ENCODE measurements at regions not wholly inside any gene's neighbourhood (a gene's known extent, or its start where the extent isn't known, plus 50 kb on each side); places are given as distances from the start of the nearest gene placed in this dataset.

DNA sequence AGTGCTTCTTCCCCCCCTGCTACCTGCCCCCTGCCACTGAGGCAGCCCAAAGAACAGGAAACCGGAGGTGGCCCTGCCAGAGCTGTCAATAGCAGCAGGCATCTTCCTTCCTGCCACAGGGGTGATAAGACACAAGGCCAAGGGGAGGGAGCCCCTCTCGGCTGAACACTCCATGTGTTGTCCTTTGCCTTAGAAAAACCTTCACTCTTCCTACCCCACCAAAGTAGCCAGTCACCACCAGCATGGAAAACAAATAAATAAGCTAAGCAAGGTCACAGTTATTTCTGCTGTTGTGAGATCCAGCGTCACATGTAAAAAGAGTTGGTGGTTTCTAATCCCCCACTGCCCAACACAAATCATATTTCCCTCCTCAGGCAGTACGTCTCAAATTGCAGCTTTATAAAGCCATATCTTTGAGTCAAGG lies 104.8 kb upstream of the DPT start (continued):
- TF ChIP-seq, protein P1, sequence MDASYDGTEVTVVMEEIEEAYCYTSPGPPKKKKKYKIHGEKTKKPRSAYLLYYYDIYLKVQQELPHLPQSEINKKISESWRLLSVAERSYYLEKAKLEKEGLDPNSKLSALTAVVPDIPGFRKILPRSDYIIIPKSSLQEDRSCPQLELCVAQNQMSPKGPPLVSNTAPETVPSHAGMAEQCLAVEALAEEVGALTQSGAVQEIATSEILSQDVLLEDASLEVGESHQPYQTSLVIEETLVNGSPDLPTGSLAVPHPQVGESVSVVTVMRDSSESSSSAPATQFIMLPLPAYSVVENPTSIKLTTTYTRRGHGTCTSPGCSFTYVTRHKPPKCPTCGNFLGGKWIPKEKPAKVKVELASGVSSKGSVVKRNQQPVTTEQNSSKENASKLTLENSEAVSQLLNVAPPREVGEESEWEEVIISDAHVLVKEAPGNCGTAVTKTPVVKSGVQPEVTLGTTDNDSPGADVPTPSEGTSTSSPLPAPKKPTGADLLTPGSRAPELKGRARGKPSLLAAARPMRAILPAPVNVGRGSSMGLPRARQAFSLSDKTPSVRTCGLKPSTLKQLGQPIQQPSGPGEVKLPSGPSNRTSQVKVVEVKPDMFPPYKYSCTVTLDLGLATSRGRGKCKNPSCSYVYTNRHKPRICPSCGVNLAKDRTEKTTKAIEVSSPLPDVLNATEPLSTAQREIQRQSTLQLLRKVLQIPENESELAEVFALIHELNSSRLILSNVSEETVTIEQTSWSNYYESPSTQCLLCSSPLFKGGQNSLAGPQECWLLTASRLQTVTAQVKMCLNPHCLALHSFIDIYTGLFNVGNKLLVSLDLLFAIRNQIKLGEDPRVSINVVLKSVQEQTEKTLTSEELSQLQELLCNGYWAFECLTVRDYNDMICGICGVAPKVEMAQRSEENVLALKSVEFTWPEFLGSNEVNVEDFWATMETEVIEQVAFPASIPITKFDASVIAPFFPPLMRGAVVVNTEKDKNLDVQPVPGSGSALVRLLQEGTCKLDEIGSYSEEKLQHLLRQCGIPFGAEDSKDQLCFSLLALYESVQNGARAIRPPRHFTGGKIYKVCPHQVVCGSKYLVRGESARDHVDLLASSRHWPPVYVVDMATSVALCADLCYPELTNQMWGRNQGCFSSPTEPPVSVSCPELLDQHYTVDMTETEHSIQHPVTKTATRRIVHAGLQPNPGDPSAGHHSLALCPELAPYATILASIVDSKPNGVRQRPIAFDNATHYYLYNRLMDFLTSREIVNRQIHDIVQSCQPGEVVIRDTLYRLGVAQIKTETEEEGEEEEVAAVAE (CRISPR knock-in tag; IDR thresholded peaks at IDR 0.05; ENCODE audit: borderline replicate concordance) = no peak
- TF ChIP-seq, protein P2, sequence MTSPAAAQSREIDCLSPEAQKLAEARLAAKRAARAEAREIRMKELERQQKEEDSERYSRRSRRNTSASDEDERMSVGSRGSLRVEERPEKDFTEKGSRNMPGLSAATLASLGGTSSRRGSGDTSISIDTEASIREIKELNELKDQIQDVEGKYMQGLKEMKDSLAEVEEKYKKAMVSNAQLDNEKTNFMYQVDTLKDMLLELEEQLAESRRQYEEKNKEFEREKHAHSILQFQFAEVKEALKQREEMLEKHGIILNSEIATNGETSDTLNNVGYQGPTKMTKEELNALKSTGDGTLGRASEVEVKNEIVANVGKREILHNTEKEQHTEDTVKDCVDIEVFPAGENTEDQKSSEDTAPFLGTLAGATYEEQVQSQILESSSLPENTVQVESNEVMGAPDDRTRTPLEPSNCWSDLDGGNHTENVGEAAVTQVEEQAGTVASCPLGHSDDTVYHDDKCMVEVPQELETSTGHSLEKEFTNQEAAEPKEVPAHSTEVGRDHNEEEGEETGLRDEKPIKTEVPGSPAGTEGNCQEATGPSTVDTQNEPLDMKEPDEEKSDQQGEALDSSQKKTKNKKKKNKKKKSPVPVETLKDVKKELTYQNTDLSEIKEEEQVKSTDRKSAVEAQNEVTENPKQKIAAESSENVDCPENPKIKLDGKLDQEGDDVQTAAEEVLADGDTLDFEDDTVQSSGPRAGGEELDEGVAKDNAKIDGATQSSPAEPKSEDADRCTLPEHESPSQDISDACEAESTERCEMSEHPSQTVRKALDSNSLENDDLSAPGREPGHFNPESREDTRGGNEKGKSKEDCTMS (CRISPR knock-in tag; conservative IDR thresholded peaks at IDR 0.05) = no peak
- no peak for TF ChIP-seq ATF1 (CRISPR knock-in tag; IDR thresholded peaks at IDR 0.05)
- TF ChIP-seq RFXANK (CRISPR knock-in tag; IDR thresholded peaks at IDR 0.05) = no peak
- peak; percentile 77; the same call in 1 of the 2 replicates for TF ChIP-seq ZNF501 (CRISPR knock-in tag; IDR thresholded peaks at IDR 0.05)
- TF ChIP-seq ZNF160 (CRISPR knock-in tag; IDR thresholded peaks at IDR 0.05) = peak; percentile 50; the same call in 1 of the 2 replicates
- TF ChIP-seq, protein P3, sequence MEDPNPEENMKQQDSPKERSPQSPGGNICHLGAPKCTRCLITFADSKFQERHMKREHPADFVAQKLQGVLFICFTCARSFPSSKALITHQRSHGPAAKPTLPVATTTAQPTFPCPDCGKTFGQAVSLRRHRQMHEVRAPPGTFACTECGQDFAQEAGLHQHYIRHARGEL (CRISPR knock-in tag; IDR thresholded peaks at IDR 0.05) = no peak
- TF ChIP-seq HMGA1 (CRISPR knock-in tag; conservative IDR thresholded peaks at IDR 0.05) = no peak
- no peak for TF ChIP-seq ZNF430 (CRISPR knock-in tag; IDR thresholded peaks at IDR 0.05)
- no peak for TF ChIP-seq DNMT3B (CRISPR knock-in tag; conservative IDR thresholded peaks at IDR 0.05)
- no peak for TF ChIP-seq ZNF101 (CRISPR knock-in tag; IDR thresholded peaks at IDR 0.05; ENCODE audit: borderline replicate concordance, low read depth)
- peak; percentile 86 for TF ChIP-seq ARNTL (CRISPR knock-in tag; IDR thresholded peaks at IDR 0.05)
- peak; percentile 55; the same call in 1 of the 2 replicates for TF ChIP-seq KDM5B (CRISPR knock-in tag; IDR thresholded peaks at IDR 0.05; ENCODE audit: borderline replicate concordance)
- TF ChIP-seq ZNF343 (CRISPR knock-in tag; IDR thresholded peaks at IDR 0.05) = 0 out of 2 replicates have a peak, but pooled peaks have one; percentile 52
- TF ChIP-seq, protein P4, sequence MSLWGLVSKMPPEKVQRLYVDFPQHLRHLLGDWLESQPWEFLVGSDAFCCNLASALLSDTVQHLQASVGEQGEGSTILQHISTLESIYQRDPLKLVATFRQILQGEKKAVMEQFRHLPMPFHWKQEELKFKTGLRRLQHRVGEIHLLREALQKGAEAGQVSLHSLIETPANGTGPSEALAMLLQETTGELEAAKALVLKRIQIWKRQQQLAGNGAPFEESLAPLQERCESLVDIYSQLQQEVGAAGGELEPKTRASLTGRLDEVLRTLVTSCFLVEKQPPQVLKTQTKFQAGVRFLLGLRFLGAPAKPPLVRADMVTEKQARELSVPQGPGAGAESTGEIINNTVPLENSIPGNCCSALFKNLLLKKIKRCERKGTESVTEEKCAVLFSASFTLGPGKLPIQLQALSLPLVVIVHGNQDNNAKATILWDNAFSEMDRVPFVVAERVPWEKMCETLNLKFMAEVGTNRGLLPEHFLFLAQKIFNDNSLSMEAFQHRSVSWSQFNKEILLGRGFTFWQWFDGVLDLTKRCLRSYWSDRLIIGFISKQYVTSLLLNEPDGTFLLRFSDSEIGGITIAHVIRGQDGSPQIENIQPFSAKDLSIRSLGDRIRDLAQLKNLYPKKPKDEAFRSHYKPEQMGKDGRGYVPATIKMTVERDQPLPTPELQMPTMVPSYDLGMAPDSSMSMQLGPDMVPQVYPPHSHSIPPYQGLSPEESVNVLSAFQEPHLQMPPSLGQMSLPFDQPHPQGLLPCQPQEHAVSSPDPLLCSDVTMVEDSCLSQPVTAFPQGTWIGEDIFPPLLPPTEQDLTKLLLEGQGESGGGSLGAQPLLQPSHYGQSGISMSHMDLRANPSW (CRISPR knock-in tag; IDR thresholded peaks at IDR 0.05; ENCODE audit: borderline replicate concordance) = peak; percentile 60; the same call in 1 of the 2 replicates
- TF ChIP-seq FOSL2 (CRISPR knock-in tag; IDR thresholded peaks at IDR 0.05) = peak; percentile 64
- TF ChIP-seq ZNF547 (CRISPR knock-in tag; IDR thresholded peaks at IDR 0.05) = no peak
- peak; percentile 58; the same call in 1 of the 2 replicates for TF ChIP-seq ONECUT2 (CRISPR knock-in tag; IDR thresholded peaks at IDR 0.05)
- TF ChIP-seq IKZF4 (CRISPR knock-in tag; IDR thresholded peaks at IDR 0.05; ENCODE audit: borderline replicate concordance, low read depth, not compliant biosample characterization) = no peak
- no peak for TF ChIP-seq ARNT2 (CRISPR knock-in tag; IDR thresholded peaks at IDR 0.05; ENCODE audit: low read depth)
- peak; percentile 44 for TF ChIP-seq YY1 (IDR thresholded peaks at IDR 0.05; ENCODE audit: insufficient read depth, insufficient replicate concordance, low read depth, low read length)
- no peak for TF ChIP-seq RCOR2 (CRISPR knock-in tag; IDR thresholded peaks at IDR 0.05)
- no peak for TF ChIP-seq FOXM1 (CRISPR knock-in tag; IDR thresholded peaks at IDR 0.05)
